ENCODE measurements at regions not wholly inside any gene's neighbourhood (a gene's known extent, or its start where the extent isn't known, plus 50 kb on each side); places are given as distances from the start of the nearest gene placed in this dataset.

- H3K27me3 Mint-ChIP-seq (ENCODE audit: low read depth): no peaks in the 10 kb centered on the region
Measured at GRCh38 chr12:4014858-4015224, 141.6 kb upstream of the PARP11 start.

DNA sequence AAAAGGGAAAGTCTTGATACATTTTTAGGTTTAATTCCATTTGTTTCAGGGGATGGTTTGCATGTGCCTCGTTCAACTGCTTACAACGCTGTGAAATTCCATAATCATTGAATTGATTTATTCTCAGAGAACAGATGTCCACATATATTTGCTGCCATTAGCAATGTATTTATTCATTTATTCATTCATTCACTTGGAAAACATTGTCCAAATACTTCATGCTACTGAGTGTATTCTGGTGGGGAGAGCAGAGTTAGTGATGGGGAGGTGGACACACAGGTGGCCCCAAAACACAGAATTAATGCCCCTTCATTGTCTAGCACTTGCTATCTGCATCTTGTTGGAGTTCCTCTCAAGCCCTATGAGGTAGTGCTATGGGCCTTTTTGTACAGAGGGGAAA lies 141.2 kb upstream of the PARP11 start:
- Mint-ChIP-seq H3K4me3 (no peak overlapping the region), H3K27ac (peak overlapping the region; percentile 14), H3K36me3 (no peaks in the 10 kb centered on the region), H3K9me3 (no peaks in the 10 kb centered on the region), H3K27me3 (ENCODE audit: low read depth) (no peaks in the 10 kb centered on the region), H3K4me1 (peaks cover 21% of the 10 kb centered on the region)
- TF ChIP-seq CTCF (IDR thresholded peaks at IDR 0.05; ENCODE audit: unreplicated experiment): no peak
- no peak for DNase-seq (ENCODE audit: low spot score in 2 of 2, unreplicated experiment in 2 of 2)

More at GRCh38 chr12:4014858-4015224, 141.6 kb upstream of the PARP11 start:
- no peak overlapping the region for H3K4me3 Mint-ChIP-seq
- H3K27ac Mint-ChIP-seq: no peak overlapping the region
- H3K9me3 Mint-ChIP-seq: no peaks in the 10 kb centered on the region
- no peaks in the 10 kb centered on the region for H3K36me3 Mint-ChIP-seq
- no peak for TF ChIP-seq CTCF (IDR thresholded peaks at IDR 0.05; ENCODE audit: unreplicated experiment)
- DNase-seq (ENCODE audit: low spot score in 2 of 2, unreplicated experiment in 2 of 2): no peak
- peaks cover 21% of the 10 kb centered on the region for H3K4me1 Mint-ChIP-seq

DNA sequence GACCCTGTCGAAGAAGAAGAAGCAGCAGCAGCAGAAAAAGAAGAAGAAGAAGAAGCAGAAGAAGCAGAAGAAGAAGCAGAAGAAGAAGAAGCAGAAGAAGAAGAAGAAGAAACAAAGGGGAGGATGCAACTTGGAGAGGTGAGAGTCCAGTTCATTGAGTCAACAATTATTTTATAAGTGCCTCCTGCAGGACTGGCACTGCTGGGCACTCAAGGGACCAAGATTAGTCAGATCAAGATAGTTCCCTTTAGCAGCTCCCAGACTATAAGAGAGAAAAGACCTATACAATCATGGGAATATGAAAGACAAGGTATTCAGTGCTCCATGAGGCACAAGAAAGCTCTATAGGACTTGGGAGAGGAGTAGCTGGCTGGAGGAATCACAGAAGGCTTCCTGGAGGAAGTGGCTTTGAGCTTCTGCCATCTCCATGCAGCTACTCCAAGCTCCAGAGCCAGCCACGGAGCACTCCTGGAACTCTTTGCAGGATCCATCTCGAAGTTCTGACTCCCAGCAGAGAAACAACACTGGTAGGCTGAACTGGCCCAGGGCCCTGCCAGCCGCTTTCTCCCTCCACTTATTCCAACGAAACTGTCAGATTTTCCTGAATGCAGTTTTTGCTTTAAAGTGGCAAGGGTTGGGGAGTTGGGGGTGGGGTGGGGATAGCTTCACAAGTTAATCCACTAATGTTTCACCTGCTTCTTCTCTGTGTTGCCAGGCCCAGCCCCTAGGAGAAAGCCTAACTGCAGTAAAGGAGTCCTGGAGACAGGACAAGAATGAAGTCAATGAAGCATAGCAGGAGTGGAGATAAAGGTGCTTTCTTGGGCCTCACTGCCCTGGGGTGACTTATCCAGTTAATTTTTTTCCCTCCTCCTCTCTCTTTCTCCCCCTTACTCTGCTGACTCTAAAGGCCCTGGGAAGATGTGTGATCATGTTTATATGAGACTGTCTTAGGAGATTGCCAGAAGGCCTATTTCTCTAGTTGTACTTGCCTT lies 140.1 kb upstream of the PARP11 start:
- H3K9me3 Mint-ChIP-seq: no peaks in the 10 kb centered on the region
- no peaks in the 10 kb centered on the region for H3K36me3 Mint-ChIP-seq
- peak overlapping the region; percentile 48 for H3K27ac Mint-ChIP-seq
- H3K27me3 Mint-ChIP-seq (ENCODE audit: low read depth): no peaks in the 10 kb centered on the region
- no peak for DNase-seq (ENCODE audit: low spot score in 2 of 2, unreplicated experiment in 2 of 2)
- peaks cover 21% of the 10 kb centered on the region for H3K4me1 Mint-ChIP-seq
- no peak for TF ChIP-seq CTCF (IDR thresholded peaks at IDR 0.05; ENCODE audit: unreplicated experiment)
- H3K4me3 Mint-ChIP-seq: no peak overlapping the region

DNA sequence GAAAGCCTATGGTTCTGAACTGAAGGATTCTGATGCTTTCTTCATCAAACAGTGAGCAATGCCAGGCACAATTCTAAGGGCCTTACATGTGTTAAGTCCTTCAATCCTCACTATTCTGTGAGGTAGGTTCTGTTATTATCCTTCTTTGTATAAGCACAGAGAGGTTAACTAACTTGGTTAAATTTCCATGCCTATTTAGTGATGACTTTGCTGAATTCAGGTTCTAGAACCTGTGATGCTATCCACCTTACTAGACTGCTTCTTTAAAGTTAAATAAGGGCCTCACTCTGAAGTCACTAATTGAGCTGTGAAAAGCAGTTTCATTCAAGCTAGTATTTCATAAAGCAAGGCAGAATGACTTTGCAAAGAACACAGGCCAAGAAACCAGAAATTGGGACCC lies 138.9 kb upstream of the PARP11 start:
- TF ChIP-seq CTCF (IDR thresholded peaks at IDR 0.05; ENCODE audit: unreplicated experiment): no peak
- H3K27me3 Mint-ChIP-seq (ENCODE audit: low read depth): no peaks in the 10 kb centered on the region
- H3K4me1 Mint-ChIP-seq: peaks cover 21% of the 10 kb centered on the region
- H3K9me3 Mint-ChIP-seq: no peaks in the 10 kb centered on the region
- no peak for DNase-seq (ENCODE audit: low spot score in 2 of 2, unreplicated experiment in 2 of 2)
- H3K36me3 Mint-ChIP-seq: no peaks in the 10 kb centered on the region
- H3K27ac Mint-ChIP-seq: no peak overlapping the region
- H3K4me3 Mint-ChIP-seq: no peak overlapping the region

- H3K9me3 Mint-ChIP-seq: no peaks in the 10 kb centered on the region
- H3K4me1 Mint-ChIP-seq: peaks cover 21% of the 10 kb centered on the region
- no peak for TF ChIP-seq CTCF (IDR thresholded peaks at IDR 0.05; ENCODE audit: unreplicated experiment)
- H3K27me3 Mint-ChIP-seq (ENCODE audit: low read depth): no peaks in the 10 kb centered on the region
- DNase-seq (ENCODE audit: low spot score in 2 of 2, unreplicated experiment in 2 of 2): no peak
- H3K36me3 Mint-ChIP-seq: no peaks in the 10 kb centered on the region
- H3K4me3 Mint-ChIP-seq: no peak overlapping the region
- no peak overlapping the region for H3K27ac Mint-ChIP-seq
Measured at GRCh38 chr12:4011597-4011996, 138.4 kb upstream of the PARP11 start.

Data from mesothelial cell of epicardium (in vitro differentiated cells).